ENCODE measurements at regions not wholly inside any gene's neighbourhood (a gene's known extent, or its start where the extent isn't known, plus 50 kb on each side); places are given as distances from the start of the nearest gene placed in this dataset.

DNA sequence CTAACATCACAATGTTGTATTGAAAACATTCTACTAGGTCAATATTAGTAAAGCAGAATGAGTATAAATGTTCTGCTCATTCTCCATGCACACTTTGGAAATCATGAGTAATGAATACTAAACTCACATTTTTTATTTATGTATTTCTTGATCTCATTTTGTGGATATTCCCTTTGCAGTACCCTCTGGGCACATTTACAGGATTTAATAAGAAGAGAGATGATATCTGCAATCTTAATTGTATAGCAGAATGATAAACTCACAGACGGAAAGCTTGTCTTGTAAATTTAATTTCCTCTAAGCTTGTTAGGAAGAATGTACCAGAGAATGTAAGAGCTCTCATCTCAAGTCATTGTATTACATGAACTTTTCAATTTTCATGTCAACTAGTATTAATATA lies 1279.7 kb downstream of the PCDH7 start:
- no peak for DNase-seq

- no peak for DNase-seq
Measured at GRCh38 chr4:32000846-32001488, 1280.8 kb downstream of the PCDH7 start.

DNA sequence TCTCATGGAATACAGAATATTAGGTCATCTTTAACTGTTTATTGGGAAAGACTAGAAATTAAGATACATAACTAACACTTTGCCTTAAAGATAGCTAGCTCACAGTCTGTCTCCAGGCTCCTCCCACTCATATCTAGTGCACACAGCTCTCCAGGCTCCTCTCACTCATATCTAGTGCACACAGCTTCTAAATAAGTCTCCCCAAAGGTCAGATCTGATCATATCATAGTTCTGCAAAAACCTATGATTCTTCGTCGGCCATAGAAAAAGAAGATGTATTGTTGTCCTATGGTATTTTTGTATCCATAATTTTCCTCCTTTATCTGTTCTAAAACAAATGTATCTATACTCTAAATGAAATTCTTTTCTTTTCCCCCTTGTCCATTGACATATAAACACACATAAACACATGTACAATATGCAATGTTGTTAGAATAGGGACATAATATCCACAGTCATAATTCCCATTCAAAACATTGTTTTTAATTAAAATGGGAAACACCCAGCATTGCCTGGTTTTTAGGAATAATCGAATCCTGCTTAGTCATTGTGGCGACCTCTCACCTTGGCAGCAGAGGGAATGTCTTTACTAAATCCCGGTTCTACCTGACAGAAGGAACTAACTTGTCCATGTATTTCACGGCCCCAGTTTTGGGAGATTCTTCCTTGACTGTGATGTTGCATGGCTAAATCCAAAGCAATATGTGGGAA lies 1282.0 kb downstream of the PCDH7 start:
- DNase-seq = no peak

GRCh38 chr4:32003548-32003947 lies 1283.4 kb downstream of the PCDH7 start:
- no peak for DNase-seq

GRCh38 chr4:32010221-32010620 lies 1290.1 kb downstream of the PCDH7 start:
- no peak for DNase-seq

DNA sequence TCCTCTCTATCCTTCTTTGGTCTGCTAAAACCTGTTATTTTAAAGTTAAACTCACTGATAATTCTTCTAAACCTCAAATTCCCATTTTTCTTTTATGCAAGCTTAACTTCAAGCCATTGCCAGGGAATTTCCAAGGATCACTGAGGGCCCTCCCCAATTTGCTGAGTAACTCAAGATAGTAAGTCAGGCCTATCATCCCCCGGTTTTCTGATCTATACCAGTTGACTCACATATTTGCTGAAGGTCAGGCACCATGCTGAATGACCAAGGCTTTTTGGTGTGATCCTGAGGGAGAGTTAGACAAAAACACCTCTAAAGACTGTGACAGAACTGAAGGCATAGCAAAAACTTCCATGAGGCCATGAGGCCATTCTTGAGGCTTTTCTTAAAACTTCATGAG lies 1301.9 kb downstream of the PCDH7 start:
- DNase-seq = no peak

DNA sequence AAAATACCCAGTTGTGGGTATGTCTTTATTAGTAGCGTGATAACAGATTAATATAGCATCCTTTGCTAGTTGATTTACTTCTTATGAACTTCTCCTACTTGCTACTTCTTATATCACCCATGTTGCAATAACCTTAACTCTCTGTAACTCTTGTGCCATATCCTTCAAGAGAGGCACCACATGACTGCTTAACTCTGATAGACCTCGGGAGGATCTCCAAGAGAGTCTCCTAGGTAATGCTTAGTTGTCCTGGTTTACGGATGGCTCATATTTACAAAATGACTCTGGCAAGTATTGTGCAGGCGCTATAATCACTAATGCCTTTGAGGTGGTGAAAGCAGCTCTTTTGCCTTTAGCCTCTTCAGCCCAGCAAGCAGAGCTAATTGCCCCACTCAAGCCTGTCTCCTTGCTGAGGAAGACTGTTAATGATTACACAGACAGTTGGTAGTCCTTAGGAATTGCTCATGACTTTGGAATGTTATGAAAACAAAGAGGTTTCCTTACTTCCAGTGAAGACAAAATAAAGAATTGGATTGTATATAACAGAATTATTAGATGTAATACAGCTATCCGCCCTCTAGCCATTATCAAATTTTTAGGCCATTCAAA lies 1305.8 kb downstream of the PCDH7 start:
- DNase-seq = no peak

GRCh38 chr4:32030406-32030805 lies 1310.2 kb downstream of the PCDH7 start:
- DNase-seq = no peak

DNA sequence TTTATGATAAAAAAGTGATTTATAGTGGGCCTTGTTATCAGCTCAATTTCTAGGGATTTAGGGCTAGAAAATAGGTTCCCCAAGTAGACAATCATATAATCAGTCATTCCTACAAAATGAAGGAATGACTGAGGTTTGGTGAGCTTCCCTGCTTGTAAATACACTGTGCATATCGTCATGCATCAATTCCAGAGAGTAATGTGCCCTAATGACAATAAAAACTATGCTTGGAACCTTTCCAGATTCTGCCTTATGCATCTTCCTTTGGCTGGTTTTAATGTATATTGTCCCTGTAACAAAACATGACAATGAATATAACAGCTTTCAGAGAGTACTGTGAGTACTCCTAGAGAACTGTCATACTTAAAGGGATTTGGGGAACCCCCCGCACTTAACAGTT lies 1310.9 kb downstream of the PCDH7 start:
- no peak for DNase-seq

GRCh38 chr4:32032136-32032672 lies 1312.0 kb downstream of the PCDH7 start:
- DNase-seq = no peak

- DNase-seq = no peak
Measured at GRCh38 chr4:32037399-32037798, 1317.2 kb downstream of the PCDH7 start.

DNA sequence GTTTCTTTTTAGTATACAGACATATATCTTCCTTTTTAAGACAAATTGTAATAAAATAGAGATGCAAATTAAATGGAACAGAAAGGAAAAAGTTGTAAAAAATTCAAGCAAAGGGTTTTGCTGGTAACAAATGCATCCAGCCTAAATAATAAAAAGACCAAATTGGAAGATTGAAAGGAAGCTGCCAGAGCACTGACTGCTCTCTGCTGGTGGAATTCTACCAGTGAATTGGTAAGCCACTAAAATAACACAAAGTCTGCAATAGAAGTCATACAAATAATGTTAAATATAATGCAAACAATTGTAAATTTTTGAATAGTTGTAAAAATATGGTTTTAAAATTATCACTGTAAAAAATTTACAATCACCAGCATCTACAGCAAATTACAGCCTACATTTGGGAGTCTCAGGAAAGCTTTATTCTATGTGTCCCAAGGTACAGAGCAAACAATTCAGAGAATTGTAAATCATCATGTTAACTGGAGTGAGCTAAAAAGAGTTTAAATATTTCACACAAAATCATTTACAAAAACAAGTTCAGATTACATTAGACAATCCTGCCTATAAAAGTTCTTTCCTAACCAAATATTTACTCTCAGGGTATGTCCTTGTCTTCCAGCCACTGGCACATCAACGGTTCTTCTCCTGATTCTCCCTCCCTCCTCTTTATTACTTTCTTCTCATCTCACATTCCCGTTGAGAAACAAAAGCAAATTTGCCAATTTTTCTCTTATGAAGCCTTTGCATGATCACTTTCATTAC lies 1322.5 kb downstream of the PCDH7 start:
- no peak for DNase-seq

- DNase-seq = no peak
Measured at GRCh38 chr4:32043248-32043633, 1323.1 kb downstream of the PCDH7 start.

DNA sequence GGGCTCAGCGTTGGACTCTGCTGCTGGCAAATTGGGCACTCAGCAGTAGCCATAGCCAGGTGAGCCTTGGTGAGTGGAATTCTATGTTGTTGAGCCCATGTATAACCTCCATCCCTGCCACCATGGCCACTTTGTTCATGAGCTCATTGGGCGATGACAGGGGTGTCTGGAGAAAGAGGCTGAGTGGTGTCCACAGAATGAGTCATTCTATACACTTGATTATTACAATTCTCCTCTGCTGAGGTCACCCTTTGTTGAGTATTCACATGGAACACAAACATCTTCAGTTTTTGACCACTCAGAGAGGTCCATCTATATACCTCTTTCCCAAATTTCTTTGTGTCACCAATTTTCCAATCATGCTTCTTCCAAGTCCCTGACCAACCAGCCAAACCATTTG lies 1341.7 kb downstream of the PCDH7 start:
- no peak for DNase-seq

DNA sequence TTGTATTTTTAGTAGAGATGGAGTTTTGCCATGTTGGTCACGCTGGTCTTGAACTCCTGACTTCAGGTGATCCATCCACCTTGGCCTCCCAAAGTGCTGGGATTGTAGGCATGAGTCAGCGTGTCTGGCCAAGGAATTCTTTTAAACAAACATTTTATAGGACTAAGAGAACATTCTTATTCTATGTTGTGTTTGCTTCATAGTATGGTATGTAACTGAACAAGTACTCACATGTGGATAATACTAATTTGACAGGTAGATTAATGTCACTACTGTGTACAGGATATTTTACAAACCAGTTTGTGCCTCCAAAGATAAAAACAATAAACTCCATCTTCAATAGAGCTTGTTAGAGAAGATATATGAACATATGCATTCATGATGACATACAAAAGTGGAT lies 1353.4 kb downstream of the PCDH7 start:
- DNase-seq = no peak

- DNase-seq = no peak
Measured at GRCh38 chr4:32087211-32087610, 1367.0 kb downstream of the PCDH7 start.

DNA sequence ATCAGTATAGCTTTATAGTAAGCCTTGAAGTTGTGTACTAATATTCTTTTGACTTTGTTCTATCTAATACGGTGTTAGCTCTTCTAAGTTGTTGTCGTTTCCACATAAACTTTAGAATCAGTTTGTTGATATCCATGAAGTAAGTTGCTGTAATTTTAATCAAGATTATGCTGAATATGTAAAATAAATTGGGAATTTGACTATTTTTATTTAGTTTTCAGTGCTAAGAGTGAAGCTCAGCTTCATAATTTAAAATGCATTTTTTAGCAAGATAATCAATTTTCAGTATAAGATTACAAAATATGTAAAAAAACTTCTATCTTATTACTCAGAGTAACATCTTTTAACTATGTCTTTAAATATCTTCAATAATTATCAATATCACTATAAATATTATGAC lies 1374.8 kb downstream of the PCDH7 start:
- DNase-seq = no peak

DNA sequence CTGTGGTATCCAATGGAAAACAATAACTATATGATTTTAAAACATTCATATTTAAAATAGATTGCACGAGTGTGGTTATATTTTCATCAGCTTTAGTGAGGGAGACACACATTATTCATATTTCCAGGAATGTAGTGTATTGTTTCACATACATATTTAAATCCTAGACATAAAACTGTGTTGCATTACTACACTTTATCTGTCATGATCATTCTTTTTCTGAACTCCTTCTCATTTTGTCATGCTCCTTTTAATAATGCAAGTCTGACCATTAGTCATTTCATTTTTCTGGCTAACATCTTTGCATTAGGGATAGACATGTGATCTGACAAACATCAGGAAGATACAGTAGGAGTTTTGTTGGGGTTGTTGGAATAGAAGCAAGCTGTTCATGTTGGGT lies 1382.7 kb downstream of the PCDH7 start:
- DNase-seq = no peak

DNA sequence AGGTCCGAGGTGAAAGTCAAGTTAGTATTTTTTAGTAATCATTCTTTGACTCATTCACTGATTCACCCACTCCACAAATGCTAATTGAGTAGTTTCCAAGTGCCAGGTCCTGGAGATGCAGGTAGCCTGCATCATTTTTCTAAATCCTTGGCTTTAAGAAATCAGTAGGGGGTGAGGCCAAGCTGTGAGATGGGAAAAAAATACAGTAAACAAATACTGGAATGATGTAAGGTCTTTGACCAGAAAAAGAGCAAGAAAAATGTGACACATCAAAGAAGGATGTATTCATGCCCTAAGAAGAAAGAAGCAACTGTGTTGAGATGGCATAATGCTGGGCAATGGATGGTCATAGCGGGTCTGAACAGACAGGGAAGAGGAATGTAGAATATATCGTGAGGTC lies 1386.6 kb downstream of the PCDH7 start:
- DNase-seq = no peak

DNA sequence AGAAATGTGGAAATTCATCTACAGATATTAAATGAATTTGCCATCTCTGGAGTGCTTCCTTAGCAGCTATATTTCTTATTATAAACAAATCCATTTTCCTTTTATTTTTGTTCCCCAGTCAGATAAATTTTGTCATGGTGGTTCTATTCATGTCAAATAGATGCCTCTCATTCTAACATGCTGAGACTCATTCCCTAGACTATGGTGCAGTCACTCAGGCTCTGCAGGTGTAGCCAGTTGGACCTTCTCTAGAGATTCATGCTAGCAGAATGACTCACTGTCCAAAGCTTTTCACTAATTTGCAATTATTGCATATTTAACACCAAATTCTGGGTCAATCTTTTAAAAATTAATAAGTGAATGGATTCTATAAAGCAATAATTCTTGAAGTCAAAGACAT lies 1392.7 kb downstream of the PCDH7 start:
- DNase-seq = no peak

DNA sequence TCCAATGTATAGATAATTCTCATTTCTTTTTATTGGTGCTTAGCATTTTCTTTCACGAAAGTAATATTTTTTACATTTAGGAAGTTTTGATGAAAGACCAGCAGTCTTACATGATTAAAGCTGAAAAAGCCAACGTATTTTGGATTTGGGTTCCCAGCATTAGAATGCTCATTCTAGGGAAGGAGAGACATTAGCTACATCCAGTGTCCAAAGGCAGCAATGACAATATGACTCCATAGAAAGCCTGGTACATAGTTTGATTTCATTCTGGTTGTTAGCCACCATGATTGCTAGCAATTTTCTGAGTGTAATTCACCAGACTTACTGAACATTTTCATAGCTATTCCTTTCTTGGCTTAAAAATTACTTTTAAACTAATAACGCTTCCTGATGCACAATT lies 1397.5 kb downstream of the PCDH7 start:
- peak in 1 of 2 experiments; percentile 8 for DNase-seq

- no peak for DNase-seq
Measured at GRCh38 chr4:32119907-32120306, 1399.7 kb downstream of the PCDH7 start.

DNA sequence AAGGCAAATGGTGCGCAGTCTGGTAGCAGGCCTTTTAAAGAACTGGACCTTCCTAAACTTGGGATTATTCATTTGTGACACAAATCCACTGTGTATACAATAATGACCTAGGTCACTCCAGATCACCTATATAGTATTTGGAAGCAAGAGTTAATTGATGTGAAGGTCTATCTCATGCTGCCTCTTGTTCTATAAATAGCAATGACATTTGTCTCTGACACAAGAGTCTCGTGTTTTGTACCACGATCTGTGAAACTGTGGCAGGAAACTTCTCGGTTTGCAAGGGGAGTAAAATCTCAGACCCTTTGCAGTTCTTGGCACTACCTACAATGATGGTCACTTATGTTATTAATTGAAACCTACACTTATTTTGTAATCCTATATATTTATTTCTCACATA lies 1408.4 kb downstream of the PCDH7 start:
- no peak for DNase-seq

- no peak for DNase-seq
Measured at GRCh38 chr4:32129967-32130366, 1409.8 kb downstream of the PCDH7 start.
